Subcutaneous abdominal adipose tissue (tissue), 5 donors: ENCODE measurements at regions not wholly inside any gene's neighbourhood (a gene's known extent, or its start where the extent isn't known, plus 50 kb on each side); places are given as distances from the start of the nearest gene placed in this dataset.

Source experiments
- H3K27ac ChIP-seq: one replicate; pipeline ENCODE4 v1.7.0; 2013; ENCODE audit warnings: low read depth, mild to moderate bottlenecking, inconsistent platforms, low read length, moderate library complexity
- H3K27me3 ChIP-seq, 5 donors: one replicate each; pipeline ENCODE4 v1.7.0; 2013; ENCODE audit warnings: low read length in 5 of 5, inconsistent platforms in 1 of 5; ENCODE audit not compliant: control insufficient read depth in 5 of 5, insufficient read depth in 4 of 5
- H3K36me3 ChIP-seq, 5 donors: one replicate each; pipeline ENCODE4 v1.7.0; 2013; ENCODE audit warnings: low read length in 5 of 5; ENCODE audit not compliant: control insufficient read depth in 5 of 5, insufficient read depth in 5 of 5
- H3K4me1 ChIP-seq, 5 donors: one replicate each; pipeline ENCODE4 v1.7.0; 2013; ENCODE audit warnings: low read length in 5 of 5, mild to moderate bottlenecking in 3 of 5, moderate library complexity in 1 of 5; ENCODE audit not compliant: control insufficient read depth in 5 of 5, insufficient read depth in 5 of 5
- H3K4me3 ChIP-seq, 5 donors: one replicate each; pipeline ENCODE4 v1.7.0; 2013; ENCODE audit warnings: low read length in 5 of 5, low read depth in 1 of 5
- H3K9ac ChIP-seq, 5 donors: one replicate each; pipeline ENCODE4 v1.7.0; 2013; ENCODE audit warnings: low read length in 5 of 5, mild to moderate bottlenecking in 4 of 5, moderate library complexity in 3 of 5
- H3K9me3 ChIP-seq, 5 donors: one replicate each; pipeline ENCODE4 v1.7.0; 2013; ENCODE audit warnings: low read length in 5 of 5; ENCODE audit not compliant: control insufficient read depth in 5 of 5
- donor health status: healthy.
- donor health status: healthy.
- donor health status: healthy.
- donor health status: healthy.
- donor health status: healthy.

- Histone ChIP-seq H3K9me3 (no peaks in the 10 kb centered on the region), H3K9ac (no peak overlapping the region), H3K4me3 (no peak overlapping the region), H3K27me3 (peaks cover 0 to 4% (median 0%) of the 10 kb centered on the region in 5 donors), H3K4me1 (no peaks in the 10 kb centered on the region), H3K36me3 (no peaks in the 10 kb centered on the region), H3K27ac (no peak overlapping the region)
Observed at GRCh38 chr9:113665064-113665463, 201.5 kb downstream of the RGS3 start.

- Histone ChIP-seq H3K9ac (no peak overlapping the region), H3K27me3 (peaks cover 0 to 4% (median 0%) of the 10 kb centered on the region in 5 donors), H3K9me3 (no peaks in the 10 kb centered on the region), H3K36me3 (no peaks in the 10 kb centered on the region), H3K27ac (no peak overlapping the region), H3K4me3 (no peak overlapping the region), H3K4me1 (no peaks in the 10 kb centered on the region)
Observed at GRCh38 chr9:113665756-113666155, 202.2 kb downstream of the RGS3 start.

- no peaks in the 10 kb centered on the region for H3K9me3 ChIP-seq
- H3K4me3 ChIP-seq = no peak overlapping the region
- no peak overlapping the region for H3K9ac ChIP-seq
- H3K27me3 ChIP-seq = peaks cover 0 to 3% (median 0%) of the 10 kb centered on the region in 5 donors
- H3K4me1 ChIP-seq = peaks cover 0 to 6% (median 0%) of the 10 kb centered on the region in 5 donors
- H3K27ac ChIP-seq = no peak overlapping the region
- H3K36me3 ChIP-seq = no peaks in the 10 kb centered on the region
Observed at GRCh38 chr9:113668061-113668460, 204.5 kb downstream of the RGS3 start.

GRCh38 chr9:113669522-113670115 is 206.1 kb downstream of the RGS3 start:
- Histone ChIP-seq H3K36me3 (no peaks in the 10 kb centered on the region), H3K9ac (no peak overlapping the region), H3K27ac (no peak overlapping the region), H3K4me1 (peaks cover 0 to 9% (median 2%) of the 10 kb centered on the region in 5 donors), H3K27me3 (peaks cover 0 to 3% (median 0%) of the 10 kb centered on the region in 5 donors), H3K4me3 (no peak overlapping the region), H3K9me3 (no peaks in the 10 kb centered on the region)

- H3K4me1 ChIP-seq = peaks cover 4 to 34% (median 25%) of the 10 kb centered on the region in 5 donors
- H3K9ac ChIP-seq = no peak overlapping the region
- no peak overlapping the region for H3K27ac ChIP-seq
- H3K27me3 ChIP-seq = no peaks in the 10 kb centered on the region
- no peaks in the 10 kb centered on the region for H3K36me3 ChIP-seq
- no peak overlapping the region for H3K4me3 ChIP-seq
- H3K9me3 ChIP-seq = no peaks in the 10 kb centered on the region
Observed at GRCh38 chr9:113673726-113674125, 202.4 kb upstream of the ZNF618 start.

- no peak overlapping the region for H3K4me3 ChIP-seq
- H3K4me1 ChIP-seq = peaks cover 4 to 34% (median 25%) of the 10 kb centered on the region in 5 donors
- no peak overlapping the region for H3K27ac ChIP-seq
- H3K36me3 ChIP-seq = no peaks in the 10 kb centered on the region
- H3K27me3 ChIP-seq = no peaks in the 10 kb centered on the region
- no peaks in the 10 kb centered on the region for H3K9me3 ChIP-seq
- no peak overlapping the region for H3K9ac ChIP-seq
Observed at GRCh38 chr9:113674436-113674835, 201.7 kb upstream of the ZNF618 start.

GRCh38 chr9:113675475-113675941 is 200.6 kb upstream of the ZNF618 start:
- no peaks in the 10 kb centered on the region for H3K9me3 ChIP-seq
- peaks cover 4 to 34% (median 25%) of the 10 kb centered on the region in 5 donors for H3K4me1 ChIP-seq
- H3K4me3 ChIP-seq = peak overlapping the region in 4 of 5 donors; percentile 0 to 27 (median 6)
- H3K27me3 ChIP-seq = no peaks in the 10 kb centered on the region
- H3K9ac ChIP-seq = no peak overlapping the region
- peak overlapping the region; percentile 48 for H3K27ac ChIP-seq
- H3K36me3 ChIP-seq = no peaks in the 10 kb centered on the region

GRCh38 chr9:113677057-113677456 is 199.1 kb upstream of the ZNF618 start:
- Histone ChIP-seq H3K36me3 (no peaks in the 10 kb centered on the region), H3K4me3 (no peak overlapping the region), H3K27me3 (no peaks in the 10 kb centered on the region), H3K9ac (no peak overlapping the region), H3K4me1 (peaks cover 4 to 31% (median 25%) of the 10 kb centered on the region in 5 donors), H3K27ac (peak overlapping the region; percentile 48), H3K9me3 (no peaks in the 10 kb centered on the region)

- no peak overlapping the region for H3K4me3 ChIP-seq
- no peak overlapping the region for H3K9ac ChIP-seq
- H3K4me1 ChIP-seq = peaks cover 4 to 29% (median 25%) of the 10 kb centered on the region in 5 donors
- H3K27me3 ChIP-seq = no peaks in the 10 kb centered on the region
- H3K36me3 ChIP-seq = no peaks in the 10 kb centered on the region
- no peak overlapping the region for H3K27ac ChIP-seq
- H3K9me3 ChIP-seq = no peaks in the 10 kb centered on the region
Observed at GRCh38 chr9:113677569-113677968, 198.5 kb upstream of the ZNF618 start.

- Histone ChIP-seq H3K27me3 (no peaks in the 10 kb centered on the region), H3K4me1 (peaks cover 4 to 29% (median 25%) of the 10 kb centered on the region in 5 donors), H3K4me3 (no peak overlapping the region)
Observed at GRCh38 chr9:113678119-113678858, 197.8 kb upstream of the ZNF618 start.

More at GRCh38 chr9:113678119-113678858, 197.8 kb upstream of the ZNF618 start:
- Histone ChIP-seq H3K9ac (no peak overlapping the region), H3K36me3 (no peaks in the 10 kb centered on the region), H3K27ac (no peak overlapping the region), H3K9me3 (no peaks in the 10 kb centered on the region)
